ENCODE measurements at regions not wholly inside any gene's neighbourhood (a gene's known extent, or its start where the extent isn't known, plus 50 kb on each side); places are given as distances from the start of the nearest gene placed in this dataset.

- intact Hi-C loops (cut with DNase I) = no loop called here
- no peak for DNase-seq (ENCODE audit: low spot score)
- Histone ChIP-seq H3K27ac (no peak overlapping the region), H3K4me1 (replicated peaks) (no peaks in the 10 kb centered on the region), H3K9me3 (no peaks in the 10 kb centered on the region), H3K4me3 (no peak overlapping the region), H3K36me3 (no peaks in the 10 kb centered on the region), H3K27me3 (replicated peaks; ENCODE audit: insufficient read depth) (no peaks in the 10 kb centered on the region)
- 91% methylated on average over 3 of the region's 3 CpGs for WGBS
- TF ChIP-seq POLR2A (IDR thresholded peaks at IDR 0.05) (no peak), POLR2AphosphoS5 (IDR thresholded peaks at IDR 0.05) (no peak), CTCF (IDR thresholded peaks at IDR 0.05) (no peak)
Measured at GRCh38 chr5:56594792-56595191, 220.6 kb upstream of the MAP3K1 start.

GRCh38 chr5:56591081-56591480, 224.3 kb upstream of the MAP3K1 start:
- WGBS = 99% methylated on average over 5 of the region's 5 CpGs
- no peaks in the 10 kb centered on the region for H3K27me3 ChIP-seq (replicated peaks; ENCODE audit: insufficient read depth)
- no peak overlapping the region for H3K27ac ChIP-seq
- intact Hi-C loops (cut with DNase I) = no loop called here
- H3K36me3 ChIP-seq = no peaks in the 10 kb centered on the region
- H3K4me3 ChIP-seq = no peak overlapping the region
- no peaks in the 10 kb centered on the region for H3K4me1 ChIP-seq (replicated peaks)
- no peak for DNase-seq (ENCODE audit: low spot score)
- TF ChIP-seq POLR2AphosphoS5 (IDR thresholded peaks at IDR 0.05) = no peak
- no peak for TF ChIP-seq CTCF (IDR thresholded peaks at IDR 0.05)
- no peak for TF ChIP-seq POLR2A (IDR thresholded peaks at IDR 0.05)
- H3K9me3 ChIP-seq = no peaks in the 10 kb centered on the region

GRCh38 chr5:56589481-56589860, 225.9 kb upstream of the MAP3K1 start:
- Histone ChIP-seq H3K4me1 (replicated peaks) (no peaks in the 10 kb centered on the region), H3K27me3 (replicated peaks; ENCODE audit: insufficient read depth) (no peaks in the 10 kb centered on the region), H3K4me3 (no peak overlapping the region), H3K9me3 (no peaks in the 10 kb centered on the region), H3K36me3 (no peaks in the 10 kb centered on the region), H3K27ac (no peak overlapping the region)
- DNase-seq (ENCODE audit: low spot score) = no peak
- 37% methylated on average over 6 of the region's 6 CpGs for WGBS
- intact Hi-C loops (cut with DNase I) = no loop called here
- TF ChIP-seq CTCF (IDR thresholded peaks at IDR 0.05) (no peak), POLR2AphosphoS5 (IDR thresholded peaks at IDR 0.05) (no peak)

GRCh38 chr5:56588636-56589480, 226.5 kb upstream of the MAP3K1 start:
- Histone ChIP-seq H3K9me3 (no peaks in the 10 kb centered on the region), H3K36me3 (no peaks in the 10 kb centered on the region), H3K4me3 (no peak overlapping the region), H3K4me1 (replicated peaks) (no peaks in the 10 kb centered on the region), H3K27ac (no peak overlapping the region), H3K27me3 (replicated peaks; ENCODE audit: insufficient read depth) (no peaks in the 10 kb centered on the region)
- no peak for DNase-seq (ENCODE audit: low spot score)
- 71% methylated on average over 16 of the region's 16 CpGs for WGBS
- intact Hi-C loops (cut with DNase I) = no loop called here
- no peak for TF ChIP-seq POLR2AphosphoS5 (IDR thresholded peaks at IDR 0.05)
- TF ChIP-seq CTCF (IDR thresholded peaks at IDR 0.05) = no peak
- TF ChIP-seq POLR2A (IDR thresholded peaks at IDR 0.05) = no peak

GRCh38 chr5:56588131-56588487, 227.2 kb upstream of the MAP3K1 start:
- Histone ChIP-seq H3K27ac (no peak overlapping the region), H3K27me3 (replicated peaks; ENCODE audit: insufficient read depth) (no peaks in the 10 kb centered on the region), H3K4me3 (no peak overlapping the region), H3K9me3 (no peaks in the 10 kb centered on the region), H3K36me3 (no peaks in the 10 kb centered on the region), H3K4me1 (replicated peaks) (no peaks in the 10 kb centered on the region)
- intact Hi-C loops (cut with DNase I) = no loop called here
- TF ChIP-seq CTCF (IDR thresholded peaks at IDR 0.05) (no peak), POLR2AphosphoS5 (IDR thresholded peaks at IDR 0.05) (no peak), POLR2A (IDR thresholded peaks at IDR 0.05) (no peak)
- no peak for DNase-seq (ENCODE audit: low spot score)
- 90% methylated on average over 2 of the region's 2 CpGs for WGBS

All from prostate gland (tissue), 2 donors.